NCI-H2029 treated with DMSO at 0.1 percent for 48 hours (cell line): ENCODE measurements at regions not wholly inside any gene's neighbourhood (a gene's known extent, or its start where the extent isn't known, plus 50 kb on each side); places are given as distances from the start of the nearest gene placed in this dataset.
"Not testable (repeated sequence)": the region's sequence is repeated elsewhere in the genome, so short reads cannot be mapped to it uniquely, and the experiment has no call there.

ENCODE experiments used
- DNase-seq: peaks from one replicate; lab custom pipeline; 2025; lab: John Stamatoyannopoulos, UW

GRCh38 chr14:106044515-106044914, 518.1 kb downstream of the TMEM121 start:
- no peak for DNase-seq

GRCh38 chr14:106044949-106045596, 518.7 kb downstream of the TMEM121 start:
- no peak for DNase-seq

- no peak for DNase-seq
These were observed 525.4 kb downstream of the TMEM121 start for GRCh38 chr14:106051796-106052195.

- DNase-seq, result no peak
These were observed 528.9 kb downstream of the TMEM121 start for GRCh38 chr14:106055289-106055688.

- DNase-seq, result no peak
These were observed 532.0 kb downstream of the TMEM121 start for GRCh38 chr14:106058342-106058741.

- DNase-seq, result no peak
These were observed 534.0 kb downstream of the TMEM121 start for GRCh38 chr14:106060276-106060975.

- DNase-seq, result not testable (repeated sequence)
These were observed 535.6 kb downstream of the TMEM121 start for GRCh38 chr14:106061877-106062500.

GRCh38 chr14:106062502-106063272, 536.3 kb downstream of the TMEM121 start:
- no peak for DNase-seq

GRCh38 chr14:106067935-106068334, 541.6 kb downstream of the TMEM121 start:
- DNase-seq, result no peak

GRCh38 chr14:106069804-106070625, 543.6 kb downstream of the TMEM121 start:
- no peak for DNase-seq

- no peak for DNase-seq
These were observed 554.5 kb downstream of the TMEM121 start for GRCh38 chr14:106080922-106081321.

- not testable (repeated sequence) for DNase-seq
These were observed 555.3 kb downstream of the TMEM121 start for GRCh38 chr14:106081721-106082120.

- no peak for DNase-seq
These were observed 556.7 kb downstream of the TMEM121 start for GRCh38 chr14:106083082-106083481.

GRCh38 chr14:106087837-106088236, 561.5 kb downstream of the TMEM121 start:
- no peak for DNase-seq

GRCh38 chr14:106088860-106089259, 562.5 kb downstream of the TMEM121 start:
- not testable (repeated sequence) for DNase-seq

- no peak for DNase-seq
These were observed 568.3 kb downstream of the TMEM121 start for GRCh38 chr14:106094654-106095189.

- DNase-seq, result no peak
These were observed 581.3 kb downstream of the TMEM121 start for GRCh38 chr14:106107703-106108102.

- DNase-seq, result no peak
These were observed 583.0 kb downstream of the TMEM121 start for GRCh38 chr14:106109337-106109736.

GRCh38 chr14:106115401-106115800, 589.0 kb downstream of the TMEM121 start:
- no peak for DNase-seq

GRCh38 chr14:106116339-106116930, 590.1 kb downstream of the TMEM121 start:
- DNase-seq, result not testable (repeated sequence)

- DNase-seq, result no peak
These were observed 593.7 kb downstream of the TMEM121 start for GRCh38 chr14:106120101-106120500.
